K562 (cell line): ENCODE measurements at regions not wholly inside any gene's neighbourhood (a gene's known extent, or its start where the extent isn't known, plus 50 kb on each side); places are given as distances from the start of the nearest gene placed in this dataset.

ENCODE experiments used
- ADNP ChIP-seq: fragments of 200-800 bp; sonication (Bioruptor generic); IDR thresholded peaks from 2 replicates; pipeline ENCODE4 v1.6.1; 2016; ENCODE audit warnings: missing genetic modification characterization, missing compliant biosample characterization
- CCNT2 ChIP-seq: IDR thresholded peaks from 2 replicates; pipeline ENCODE4 v1.6.1; 2011; ENCODE audit warnings: borderline replicate concordance, low read depth, mild to moderate bottlenecking, moderate library complexity, mixed read lengths, low read length; ENCODE audit not compliant: insufficient read length; ENCODE audit errors: extremely low read depth
- ESRRA ChIP-seq: fragments of 450-650 bp; IDR thresholded peaks from 2 replicates; pipeline ENCODE4 v1.6.1; 2014; ENCODE audit warnings: low read depth, mild to moderate bottlenecking, moderate library complexity, borderline replicate concordance
- EWSR1 ChIP-seq: fragments of 450-650 bp; IDR thresholded peaks from 2 replicates; pipeline ENCODE4 v1.6.1; 2018; ENCODE audit warnings: borderline replicate concordance, mild to moderate bottlenecking, low read depth, moderate library complexity; ENCODE audit not compliant: partially characterized antibody
- FIP1L1 ChIP-seq: fragments of 200-400 bp; formaldehyde crosslinking; IDR thresholded peaks from 2 replicates; pipeline ENCODE4 v1.6.1; 2018; ENCODE audit warnings: mild to moderate bottlenecking, low read depth, low read length; ENCODE audit not compliant: poor library complexity, severe bottlenecking
- FOXK1 ChIP-seq: sonication (generic); formaldehyde crosslinking; IDR thresholded peaks from 2 replicates; pipeline ENCODE4 v1.8.0; 2022; ENCODE audit warnings: missing genetic modification reagents, mild to moderate bottlenecking, borderline replicate concordance
- FOXM1 ChIP-seq, 2 experiments: fragments of 450-650 bp in 1 of 2; sonication (generic) in 1 of 2; formaldehyde crosslinking in 1 of 2; IDR thresholded peaks; 2 replicates each; pipeline versions ENCODE4 v1.6.1 to v1.9.0; 2017 to 2022; ENCODE audit warnings: low read depth in 2 of 2, mild to moderate bottlenecking in 2 of 2, missing genetic modification reagents in 1 of 2, moderate library complexity in 1 of 2
- GMEB1 ChIP-seq: fragments of 250-450 bp; sonication (Bioruptor Pico); IDR thresholded peaks from 2 replicates; pipeline ENCODE4 v1.4.0; 2020; ENCODE audit warnings: mild to moderate bottlenecking
- MEF2D ChIP-seq: conservative IDR thresholded peaks from 2 replicates; pipeline ENCODE4 v1.6.1; 2016; ENCODE audit warnings: low read depth, missing genetic modification characterization, missing compliant biosample characterization
- NFRKB ChIP-seq: fragments of 450-650 bp; IDR thresholded peaks from 2 replicates; pipeline ENCODE4 v1.6.1; 2016; ENCODE audit warnings: low read depth
- POLR2H ChIP-seq: IDR thresholded peaks from 2 replicates; pipeline ENCODE4 v1.6.1; 2016; ENCODE audit warnings: missing genetic modification characterization, low read depth, mild to moderate bottlenecking, control low read depth, missing compliant biosample characterization, moderate library complexity
- PTRF ChIP-seq: fragments of 450-650 bp; IDR thresholded peaks from 2 replicates; pipeline ENCODE4 v1.6.1; 2016; ENCODE audit warnings: mild to moderate bottlenecking, missing genetic modification characterization, missing compliant biosample characterization
- RBBP5 ChIP-seq: fragments of 200-600 bp; sonication (generic); IDR thresholded peaks from 2 replicates; pipeline ENCODE4 v1.6.1; 2012; ENCODE audit warnings: borderline replicate concordance, mild to moderate bottlenecking, low read length, control low read depth, inconsistent platforms; ENCODE audit not compliant: insufficient read depth, poor library complexity, severe bottlenecking
- RBM39 ChIP-seq: fragments of 200-400 bp; formaldehyde crosslinking; optimal IDR thresholded peaks from 2 replicates; pipeline ENCODE3; 2018; ENCODE audit warnings: low read depth, low read length
- RNF219 ChIP-seq: fragments of 250-450 bp; sonication (Bioruptor Pico); IDR thresholded peaks from 2 replicates; pipeline ENCODE4 v1.5.0; 2022; ENCODE audit warnings: mild to moderate bottlenecking
- TCF7 ChIP-seq: sonication (generic); IDR thresholded peaks from 2 replicates; pipeline ENCODE4 v1.6.1; 2016; ENCODE audit warnings: antibody characterized with exemption, borderline replicate concordance
- ZBTB1 ChIP-seq: sonication (generic); formaldehyde crosslinking; IDR thresholded peaks from 2 replicates; pipeline ENCODE4 v1.8.1; 2023; ENCODE audit warnings: missing genetic modification reagents, low read depth, mild to moderate bottlenecking, borderline replicate concordance
- ZNF212 ChIP-seq: fragments of 450-650 bp; formaldehyde crosslinking; IDR thresholded peaks from 2 replicates; pipeline ENCODE4 v1.4.0; 2020; ENCODE audit warnings: mild to moderate bottlenecking
- ZNF347 ChIP-seq: fragments of 450-650 bp; formaldehyde crosslinking; IDR thresholded peaks from 2 replicates; pipeline ENCODE4 v1.4.0; 2020; ENCODE audit warnings: low read depth, mild to moderate bottlenecking, moderate library complexity
- ZNF512 ChIP-seq: IDR thresholded peaks from 2 replicates; pipeline ENCODE4 v1.6.1; 2016; ENCODE audit warnings: missing genetic modification characterization, missing compliant biosample characterization
- ZNF717 ChIP-seq: fragments of 250-450 bp; sonication (Bioruptor Pico); IDR thresholded peaks from 2 replicates; pipeline ENCODE4 v1.5.0; 2021

GRCh38 chr6:27138837-27139755, 108.4 kb upstream of the PRSS16 start (continued):
- TF ChIP-seq FOXK1 (CRISPR knock-in tag) (peak; percentile 97), ZNF212 (CRISPR knock-in tag) (no peak; the same call in 1 of the 2 replicates), ZBTB1 (peak; percentile 52; the same call in 1 of the 2 replicates), ZNF717 (CRISPR knock-in tag) (peak; percentile 64; the same call in 1 of the 2 replicates), RBM39 (peak; percentile 97), TCF7 (peak; percentile 70; the same call in 1 of the 2 replicates), ZNF347 (no peak), PTRF (tag) (no peak), ZNF512 (no peak), ESRRA (no peak; the same call in 1 of the 2 replicates), POLR2H (tag) (peak; percentile 76), ADNP (tag) (no peak), RBBP5 (peak; percentile 96), EWSR1 (no peak), MEF2D (tag) (no peak; the same call in 1 of the 2 replicates), GMEB1 (CRISPR knock-in tag) (peak; percentile 45; the same call in 1 of the 2 replicates), CCNT2 (peak; percentile 89), FOXM1 (IDR thresholded peaks at IDR 0.05; ENCODE audit: low read depth) (peak; percentile 65), FOXM1 (CRISPR knock-in tag; IDR thresholded peaks at IDR 0.05; ENCODE audit: low read depth) (peak; percentile 72; the same call in 1 of the 2 replicates), NFRKB (peak; percentile 92), RNF219 (CRISPR knock-in tag) (0 out of 2 replicates have a peak, but pooled peaks have one; percentile 75), FIP1L1 (peak; percentile 99)
